NB4 (cell line): ENCODE measurements at regions not wholly inside any gene's neighbourhood (a gene's known extent, or its start where the extent isn't known, plus 50 kb on each side); places are given as distances from the start of the nearest gene placed in this dataset.
"Not testable (repeated sequence)": the region's sequence is repeated elsewhere in the genome, so short reads cannot be mapped to it uniquely, and the experiment has no call there.

Experiments
- DNase-seq: peaks from one replicate; pipeline ENCODE4 v3.0.0; 2010; ENCODE audit warnings: low read depth
- H3K4me3 ChIP-seq: one replicate; pipeline ENCODE4 v1.5.1; 2011; ENCODE audit warnings: mild to moderate bottlenecking, low read depth, low read length, moderate library complexity
- MAX ChIP-seq: IDR thresholded peaks from 2 replicates; pipeline ENCODE4 v1.6.1; 2011; ENCODE audit warnings: low read depth, low read length
- MYC ChIP-seq: IDR thresholded peaks from 2 replicates; pipeline ENCODE4 v1.6.1; 2011; ENCODE audit warnings: low read depth, low read length
- POLR2A ChIP-seq: IDR thresholded peaks from 2 replicates; pipeline ENCODE4 v1.6.1; 2011; ENCODE audit warnings: mild to moderate bottlenecking; ENCODE audit not compliant: insufficient read length; ENCODE audit errors: extremely low read depth
- TF ChIP-seq, protein P1 (sequence below): IDR thresholded peaks from one replicate; pipeline ENCODE4 v1.5.1; 2012; ENCODE audit warnings: low read depth, low read length

- TF ChIP-seq MAX (no peak), MYC (no peak), POLR2A (no peak)
- TF ChIP-seq, protein P1, sequence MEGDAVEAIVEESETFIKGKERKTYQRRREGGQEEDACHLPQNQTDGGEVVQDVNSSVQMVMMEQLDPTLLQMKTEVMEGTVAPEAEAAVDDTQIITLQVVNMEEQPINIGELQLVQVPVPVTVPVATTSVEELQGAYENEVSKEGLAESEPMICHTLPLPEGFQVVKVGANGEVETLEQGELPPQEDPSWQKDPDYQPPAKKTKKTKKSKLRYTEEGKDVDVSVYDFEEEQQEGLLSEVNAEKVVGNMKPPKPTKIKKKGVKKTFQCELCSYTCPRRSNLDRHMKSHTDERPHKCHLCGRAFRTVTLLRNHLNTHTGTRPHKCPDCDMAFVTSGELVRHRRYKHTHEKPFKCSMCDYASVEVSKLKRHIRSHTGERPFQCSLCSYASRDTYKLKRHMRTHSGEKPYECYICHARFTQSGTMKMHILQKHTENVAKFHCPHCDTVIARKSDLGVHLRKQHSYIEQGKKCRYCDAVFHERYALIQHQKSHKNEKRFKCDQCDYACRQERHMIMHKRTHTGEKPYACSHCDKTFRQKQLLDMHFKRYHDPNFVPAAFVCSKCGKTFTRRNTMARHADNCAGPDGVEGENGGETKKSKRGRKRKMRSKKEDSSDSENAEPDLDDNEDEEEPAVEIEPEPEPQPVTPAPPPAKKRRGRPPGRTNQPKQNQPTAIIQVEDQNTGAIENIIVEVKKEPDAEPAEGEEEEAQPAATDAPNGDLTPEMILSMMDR = no peak
- no peak for DNase-seq
- no peak overlapping the region for H3K4me3 ChIP-seq
Measured at GRCh38 chr2:13660231-13660630, 943.5 kb downstream of the TRIB2 start.

- TF ChIP-seq MYC (no peak), MAX (no peak), POLR2A (no peak)
- TF ChIP-seq, protein P1 = no peak
- DNase-seq = no peak
- no peak overlapping the region for H3K4me3 ChIP-seq
Measured at GRCh38 chr2:13662055-13662454, 945.3 kb downstream of the TRIB2 start.

GRCh38 chr2:13666582-13667414, 950.1 kb downstream of the TRIB2 start:
- DNase-seq = peak; percentile 4
- TF ChIP-seq MYC (no peak), POLR2A (no peak), MAX (no peak)
- TF ChIP-seq, protein P1 = no peak
- H3K4me3 ChIP-seq = no peak overlapping the region

DNA sequence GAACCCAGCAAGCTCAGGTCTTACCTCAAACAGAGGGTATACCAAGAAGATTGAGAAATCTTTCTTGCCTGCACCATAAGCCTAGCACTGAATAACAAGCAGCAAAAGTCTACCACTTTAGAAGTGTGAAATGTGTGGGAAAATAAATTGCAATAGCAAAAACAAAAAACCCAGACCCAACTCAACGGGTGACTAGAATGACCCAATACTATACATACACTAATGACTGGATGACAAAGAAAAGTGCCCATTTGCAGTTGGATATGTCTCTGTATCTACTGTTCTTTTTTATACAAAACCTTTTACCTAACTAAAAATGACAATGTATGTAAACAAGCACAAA, 950.6 kb downstream of the TRIB2 start:
- TF ChIP-seq POLR2A (no peak), MAX (no peak), MYC (no peak)
- TF ChIP-seq, protein P1 = no peak
- DNase-seq = no peak

GRCh38 chr2:13669607-13670006, 952.9 kb downstream of the TRIB2 start:
- H3K4me3 ChIP-seq = no peak overlapping the region
- no peak for TF ChIP-seq MYC
- TF ChIP-seq MAX = no peak
- TF ChIP-seq POLR2A = no peak
- TF ChIP-seq, protein P1 = no peak

More for the DNA sequence above, 950.6 kb downstream of the TRIB2 start:
- H3K4me3 ChIP-seq = no peak overlapping the region

DNA sequence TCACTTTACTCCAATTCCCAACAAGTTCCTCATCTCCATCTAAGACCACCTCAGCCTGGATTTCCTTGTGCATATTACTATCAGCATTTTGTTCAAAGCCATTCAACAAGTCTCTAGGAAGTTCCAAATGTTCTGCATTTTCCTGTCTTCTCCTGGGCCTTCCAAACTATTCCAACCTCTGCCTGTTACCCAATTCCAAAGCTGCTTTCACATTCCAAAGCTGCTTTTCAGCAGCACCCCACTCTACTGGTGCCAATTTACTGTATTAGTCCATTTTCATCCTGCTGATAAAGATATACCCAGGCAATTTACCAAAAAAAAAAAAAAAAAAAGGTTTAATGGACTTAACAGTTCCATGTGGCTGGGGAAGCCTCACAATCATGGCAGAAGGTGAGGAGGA, 957.1 kb downstream of the TRIB2 start:
- not testable (repeated sequence) for DNase-seq, H3K4me3 ChIP-seq

More at GRCh38 chr2:13669607-13670006, 952.9 kb downstream of the TRIB2 start:
- DNase-seq = no peak
